Neuronal stem cell (in vitro differentiated cells): ENCODE measurements at regions not wholly inside any gene's neighbourhood (a gene's known extent, or its start where the extent isn't known, plus 50 kb on each side); places are given as distances from the start of the nearest gene placed in this dataset.

Experiments used
- DNase-seq: peaks from one replicate; pipeline ENCODE4 v3.0.0-alpha.2; 2013; ENCODE audit warnings: low spot score
- H2AFZ ChIP-seq: one replicate; pipeline ENCODE4 v1.6.1; 2013; ENCODE audit warnings: mild to moderate bottlenecking, low read length, inconsistent platforms
- H2AK5ac ChIP-seq: 2 replicates; pipeline ENCODE4 v1.6.1; 2013; ENCODE audit warnings: low read depth, mild to moderate bottlenecking, inconsistent platforms, low read length, moderate library complexity, mixed read lengths
- H2BK120ac ChIP-seq: 2 replicates; pipeline ENCODE4 v1.6.1; 2013; ENCODE audit warnings: low read depth, mild to moderate bottlenecking, inconsistent platforms, low read length, moderate library complexity, mixed read lengths
- H2BK12ac ChIP-seq: one replicate; pipeline ENCODE4 v1.6.1; 2013; ENCODE audit warnings: low read length, inconsistent platforms
- H2BK15ac ChIP-seq: 2 replicates; pipeline ENCODE4 v1.6.1; 2013; ENCODE audit warnings: mild to moderate bottlenecking, low read length, inconsistent platforms, mixed read lengths
- H2BK5ac ChIP-seq: one replicate; pipeline ENCODE4 v1.6.1; 2013; ENCODE audit warnings: inconsistent platforms, mild to moderate bottlenecking, low read length, moderate library complexity
- H3K14ac ChIP-seq: one replicate; pipeline ENCODE4 v1.6.1; 2013; ENCODE audit warnings: low read length, inconsistent platforms
- H3K18ac ChIP-seq: 2 replicates; pipeline ENCODE4 v1.6.1; 2013; ENCODE audit warnings: low read length, inconsistent platforms
- H3K23ac ChIP-seq: 2 replicates; pipeline ENCODE4 v1.6.1; 2013; ENCODE audit warnings: low read depth, mild to moderate bottlenecking, mixed read lengths, low read length, inconsistent platforms; ENCODE audit not compliant: poor library complexity
- H3K27ac ChIP-seq: replicated peaks from 3 replicates; pipeline ENCODE4 v1.5.1; 2013; ENCODE audit warnings: low read length, inconsistent platforms
- H3K27me3 ChIP-seq, 3 experiments: 2 replicates each; pipeline ENCODE4 v1.6.1; 2013; ENCODE audit warnings: low read length in 3 of 3, mild to moderate bottlenecking in 2 of 3, inconsistent platforms in 1 of 3, low read depth in 1 of 3, mixed read lengths in 1 of 3, moderate library complexity in 1 of 3; ENCODE audit not compliant: control insufficient read depth in 3 of 3, insufficient read depth in 3 of 3
- H3K36me3 ChIP-seq, 2 donors: replicated peaks in 1 of 2; 2 replicates each; pipeline ENCODE4 v1.6.1; 2013; ENCODE audit warnings: low read length in 2 of 2; ENCODE audit not compliant: control insufficient read depth in 2 of 2, insufficient read depth in 2 of 2
- H3K4ac ChIP-seq: 2 replicates; pipeline ENCODE4 v1.6.1; 2013; ENCODE audit warnings: inconsistent platforms, mild to moderate bottlenecking, low read length, moderate library complexity
- H3K4me1 ChIP-seq, 2 donors: 1 replicate in 1 of 2; 2 replicates in 1 of 2; pipeline ENCODE4 v1.6.1; 2013; ENCODE audit warnings: low read length in 2 of 2, low read depth in 1 of 2; ENCODE audit not compliant: control insufficient read depth in 2 of 2, insufficient read depth in 1 of 2
- H3K4me2 ChIP-seq: one replicate; pipeline ENCODE4 v1.6.1; 2013; ENCODE audit warnings: mild to moderate bottlenecking, low read length, inconsistent platforms; ENCODE audit not compliant: insufficient read depth, poor library complexity, severe bottlenecking
- H3K4me3 ChIP-seq, 2 donors: 2 replicates each; pipeline ENCODE4 v1.5.1; 2013; ENCODE audit warnings: low read length in 2 of 2, mild to moderate bottlenecking in 2 of 2, inconsistent platforms in 1 of 2, moderate library complexity in 1 of 2
- H3K79me1 ChIP-seq: one replicate; pipeline ENCODE4 v1.6.1; 2013; ENCODE audit warnings: low read depth, mild to moderate bottlenecking, inconsistent platforms, low read length, moderate library complexity
- H3K9ac ChIP-seq: one replicate; pipeline ENCODE4 v1.6.1; 2013; ENCODE audit warnings: mild to moderate bottlenecking, low read depth, low read length, inconsistent platforms; ENCODE audit not compliant: poor library complexity
- H3K9me3 ChIP-seq, 2 donors: replicated peaks in 1 of 2; 2 replicates each; pipeline versions ENCODE3 to v1.6.1; 2013; ENCODE audit warnings: low read length in 2 of 2, mild to moderate bottlenecking in 2 of 2, inconsistent platforms in 1 of 2, low read depth in 1 of 2, mixed read lengths in 1 of 2, moderate library complexity in 1 of 2; ENCODE audit not compliant: control insufficient read depth in 2 of 2, insufficient read depth in 1 of 2
- H4K8ac ChIP-seq: one replicate; pipeline ENCODE4 v1.6.1; 2013; ENCODE audit warnings: low read depth, mild to moderate bottlenecking, inconsistent platforms, low read length, moderate library complexity
- H4K91ac ChIP-seq: one replicate; pipeline ENCODE4 v1.6.1; 2013; ENCODE audit warnings: low read length, low read depth, mild to moderate bottlenecking, inconsistent platforms; ENCODE audit not compliant: poor library complexity
- WGBS, 2 donors: extraction: QIAGEN DNeasy Blood & Tissue Kit; methylation state at CpG; one replicate each; pipeline ENCODE4 v1.1.7; 2013; ENCODE audit warnings: missing lambda C conversion rate in 2 of 2, mixed read lengths in 1 of 2; ENCODE audit not compliant: insufficient read length in 2 of 2, insufficient replicate concordance in 1 of 2; ENCODE audit errors: extremely low coverage in 2 of 2; 5-methylcytosine and 5-hydroxymethylcytosine counted together

- no peak overlapping the region for H3K4me2 ChIP-seq
- H3K18ac ChIP-seq: peak overlapping the region; percentile 39
- no peak overlapping the region for H2BK12ac ChIP-seq
- no peak overlapping the region for H2AK5ac ChIP-seq
- no peaks in the 10 kb centered on the region for H3K79me1 ChIP-seq
- peaks cover 0 to 65% (median 7%) of the 10 kb centered on the region in 3 experiments for H3K27me3 ChIP-seq
- no peak overlapping the region for H3K4ac ChIP-seq
- no peak overlapping the region for H2BK120ac ChIP-seq
- no peaks in the 10 kb centered on the region for H3K9me3 ChIP-seq
- WGBS, 2 donors: no CpG with 5 or more reads among the region's 7 CpGs
- no peak overlapping the region for H3K14ac ChIP-seq
- no peaks in the 10 kb centered on the region for H3K36me3 ChIP-seq
- H4K8ac ChIP-seq: no peak overlapping the region
- H3K9ac ChIP-seq: no peak overlapping the region
- H4K91ac ChIP-seq: no peak overlapping the region
- H2BK5ac ChIP-seq: no peak overlapping the region
- no peak overlapping the region for H2BK15ac ChIP-seq
- H2AFZ ChIP-seq: no peak overlapping the region
- H3K23ac ChIP-seq: no peak overlapping the region
- no peak for DNase-seq
- no peak overlapping the region for H3K27ac ChIP-seq
- peaks cover 7% of the 10 kb centered on the region in 2 donors for H3K4me1 ChIP-seq
- no peak overlapping the region for H3K4me3 ChIP-seq
These were observed 305.2 kb upstream of the IRX3 start for GRCh38 chr16:54591816-54592246.

GRCh38 chr16:54590836-54591235, 304.2 kb upstream of the IRX3 start:
- no peak overlapping the region for H2BK15ac ChIP-seq
- H2BK12ac ChIP-seq: no peak overlapping the region
- H3K18ac ChIP-seq: no peak overlapping the region
- H3K4me1 ChIP-seq: peaks cover 7 to 11% of the 10 kb centered on the region in 2 donors
- no peak overlapping the region for H2AK5ac ChIP-seq
- H3K27me3 ChIP-seq: peaks cover 0 to 70% (median 10%) of the 10 kb centered on the region in 3 experiments
- H3K4me3 ChIP-seq: no peak overlapping the region
- no peak overlapping the region for H4K91ac ChIP-seq
- no peaks in the 10 kb centered on the region for H3K36me3 ChIP-seq
- no peak for DNase-seq
- no peak overlapping the region for H3K9ac ChIP-seq
- H3K4ac ChIP-seq: no peak overlapping the region
- peak overlapping the region; percentile 28 for H2AFZ ChIP-seq
- H3K4me2 ChIP-seq: no peak overlapping the region
- H3K79me1 ChIP-seq: no peaks in the 10 kb centered on the region
- H3K14ac ChIP-seq: no peak overlapping the region
- H3K9me3 ChIP-seq: no peaks in the 10 kb centered on the region
- no peak overlapping the region for H2BK5ac ChIP-seq
- no peak overlapping the region for H4K8ac ChIP-seq
- no peak overlapping the region for H3K27ac ChIP-seq
- no peak overlapping the region for H3K23ac ChIP-seq
- WGBS, 2 donors: no CpG with 5 or more reads among the region's 4 CpGs
- H2BK120ac ChIP-seq: no peak overlapping the region

GRCh38 chr16:54589326-54589725, 302.7 kb upstream of the IRX3 start:
- H2BK120ac ChIP-seq: no peak overlapping the region
- H3K79me1 ChIP-seq: no peaks in the 10 kb centered on the region
- no peak overlapping the region for H2AK5ac ChIP-seq
- no peak overlapping the region for H4K8ac ChIP-seq
- no peak overlapping the region for H2AFZ ChIP-seq
- no peak overlapping the region for H3K4me3 ChIP-seq
- no peak overlapping the region for H3K27ac ChIP-seq
- H3K9ac ChIP-seq: no peak overlapping the region
- H3K9me3 ChIP-seq: no peaks in the 10 kb centered on the region
- peaks cover 14 to 19% of the 10 kb centered on the region in 2 donors for H3K4me1 ChIP-seq
- no peak overlapping the region for H3K14ac ChIP-seq
- no peaks in the 10 kb centered on the region for H3K36me3 ChIP-seq
- no peak overlapping the region for H2BK5ac ChIP-seq
- peaks cover 0 to 71% (median 13%) of the 10 kb centered on the region in 3 experiments for H3K27me3 ChIP-seq
- no peak overlapping the region for H4K91ac ChIP-seq
- no peak overlapping the region for H3K4me2 ChIP-seq
- no peak overlapping the region for H2BK12ac ChIP-seq
- H3K23ac ChIP-seq: no peak overlapping the region
- H2BK15ac ChIP-seq: no peak overlapping the region
- no peak overlapping the region for H3K18ac ChIP-seq
- H3K4ac ChIP-seq: no peak overlapping the region
- no CpG with 5 or more reads among the region's 5 CpGs for WGBS, 2 donors
- DNase-seq: no peak

- Histone ChIP-seq H4K91ac (no peak overlapping the region), H3K4me3 (no peak overlapping the region), H2AFZ (peak overlapping the region; percentile 63), H2BK15ac (no peak overlapping the region), H3K36me3 (no peaks in the 10 kb centered on the region), H3K14ac (no peak overlapping the region), H4K8ac (no peak overlapping the region), H2BK120ac (no peak overlapping the region), H2BK12ac (no peak overlapping the region), H3K9ac (no peak overlapping the region), H3K18ac (no peak overlapping the region), H3K27me3 (peaks cover 0 to 70% (median 10%) of the 10 kb centered on the region in 3 experiments), H3K4me2 (no peak overlapping the region), H3K4me1 (peaks cover 14 to 21% of the 10 kb centered on the region in 2 donors), H3K9me3 (no peaks in the 10 kb centered on the region), H3K79me1 (no peaks in the 10 kb centered on the region), H3K23ac (no peak overlapping the region), H2BK5ac (no peak overlapping the region), H3K27ac (no peak overlapping the region), H2AK5ac (no peak overlapping the region), H3K4ac (no peak overlapping the region)
- no peak for DNase-seq
- no CpG with 5 or more reads among the region's 5 CpGs for WGBS, 2 donors
These were observed 301.4 kb upstream of the IRX3 start for GRCh38 chr16:54588026-54588425.
